ENCODE measurements at regions not wholly inside any gene's neighbourhood (a gene's known extent, or its start where the extent isn't known, plus 50 kb on each side); places are given as distances from the start of the nearest gene placed in this dataset.

DNA sequence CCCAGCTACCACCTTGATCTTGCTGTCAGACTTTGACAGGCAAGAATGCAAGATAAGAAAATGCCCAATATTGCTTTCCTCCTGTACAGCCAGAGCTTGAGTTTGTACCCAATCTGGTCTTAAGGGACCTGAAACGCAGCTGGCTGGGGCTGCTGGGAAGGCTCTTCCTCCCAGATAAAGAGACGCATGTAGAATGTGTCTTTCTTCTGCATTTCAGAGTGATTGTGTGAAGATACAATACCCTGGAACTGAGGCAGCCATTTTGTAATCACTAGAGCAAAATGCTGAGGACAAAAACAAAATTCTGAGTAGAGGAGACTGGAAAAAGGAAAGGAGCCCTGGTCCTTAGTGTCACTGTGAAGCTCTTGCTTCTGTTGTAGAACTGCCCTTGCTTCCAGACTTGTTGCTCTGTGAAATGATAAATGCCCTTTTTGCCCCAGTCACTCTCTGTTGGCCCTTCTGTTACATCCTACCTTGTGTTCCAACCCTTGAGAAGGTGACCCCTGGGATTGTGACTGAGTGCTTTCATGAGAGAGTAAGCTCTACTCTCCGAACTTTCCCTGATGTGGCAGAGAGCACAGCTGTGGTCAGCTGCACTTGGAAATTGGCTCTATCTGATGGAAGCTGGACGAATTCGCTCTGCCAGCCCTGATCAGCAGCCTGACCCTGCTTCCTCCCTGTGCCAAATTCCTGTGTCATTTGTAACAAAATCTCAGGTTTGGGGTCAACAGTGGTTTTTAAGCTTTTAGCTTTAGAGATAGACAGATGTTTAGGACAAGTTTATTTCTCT lies 137.4 kb upstream of the RBMS1 start:
- TF ChIP-seq EP300 (IDR thresholded peaks at IDR 0.05; ENCODE audit: borderline replicate concordance) = no peak
- no peak for TF ChIP-seq YY1 (IDR thresholded peaks at IDR 0.05; ENCODE audit: low read depth)
- TF ChIP-seq, protein P1, sequence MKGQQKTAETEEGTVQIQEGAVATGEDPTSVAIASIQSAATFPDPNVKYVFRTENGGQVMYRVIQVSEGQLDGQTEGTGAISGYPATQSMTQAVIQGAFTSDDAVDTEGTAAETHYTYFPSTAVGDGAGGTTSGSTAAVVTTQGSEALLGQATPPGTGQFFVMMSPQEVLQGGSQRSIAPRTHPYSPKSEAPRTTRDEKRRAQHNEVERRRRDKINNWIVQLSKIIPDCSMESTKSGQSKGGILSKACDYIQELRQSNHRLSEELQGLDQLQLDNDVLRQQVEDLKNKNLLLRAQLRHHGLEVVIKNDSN (IDR thresholded peaks at IDR 0.05) = no peak
- TF ChIP-seq TCF12 (IDR thresholded peaks at IDR 0.05; ENCODE audit: low read depth) = no peak
- no peak for TF ChIP-seq CREB1 (IDR thresholded peaks at IDR 0.05; ENCODE audit: low read depth)
- TF ChIP-seq CEBPB (IDR thresholded peaks at IDR 0.05) = no peak
- TF ChIP-seq, protein P2, sequence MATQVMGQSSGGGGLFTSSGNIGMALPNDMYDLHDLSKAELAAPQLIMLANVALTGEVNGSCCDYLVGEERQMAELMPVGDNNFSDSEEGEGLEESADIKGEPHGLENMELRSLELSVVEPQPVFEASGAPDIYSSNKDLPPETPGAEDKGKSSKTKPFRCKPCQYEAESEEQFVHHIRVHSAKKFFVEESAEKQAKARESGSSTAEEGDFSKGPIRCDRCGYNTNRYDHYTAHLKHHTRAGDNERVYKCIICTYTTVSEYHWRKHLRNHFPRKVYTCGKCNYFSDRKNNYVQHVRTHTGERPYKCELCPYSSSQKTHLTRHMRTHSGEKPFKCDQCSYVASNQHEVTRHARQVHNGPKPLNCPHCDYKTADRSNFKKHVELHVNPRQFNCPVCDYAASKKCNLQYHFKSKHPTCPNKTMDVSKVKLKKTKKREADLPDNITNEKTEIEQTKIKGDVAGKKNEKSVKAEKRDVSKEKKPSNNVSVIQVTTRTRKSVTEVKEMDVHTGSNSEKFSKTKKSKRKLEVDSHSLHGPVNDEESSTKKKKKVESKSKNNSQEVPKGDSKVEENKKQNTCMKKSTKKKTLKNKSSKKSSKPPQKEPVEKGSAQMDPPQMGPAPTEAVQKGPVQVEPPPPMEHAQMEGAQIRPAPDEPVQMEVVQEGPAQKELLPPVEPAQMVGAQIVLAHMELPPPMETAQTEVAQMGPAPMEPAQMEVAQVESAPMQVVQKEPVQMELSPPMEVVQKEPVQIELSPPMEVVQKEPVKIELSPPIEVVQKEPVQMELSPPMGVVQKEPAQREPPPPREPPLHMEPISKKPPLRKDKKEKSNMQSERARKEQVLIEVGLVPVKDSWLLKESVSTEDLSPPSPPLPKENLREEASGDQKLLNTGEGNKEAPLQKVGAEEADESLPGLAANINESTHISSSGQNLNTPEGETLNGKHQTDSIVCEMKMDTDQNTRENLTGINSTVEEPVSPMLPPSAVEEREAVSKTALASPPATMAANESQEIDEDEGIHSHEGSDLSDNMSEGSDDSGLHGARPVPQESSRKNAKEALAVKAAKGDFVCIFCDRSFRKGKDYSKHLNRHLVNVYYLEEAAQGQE (IDR thresholded peaks at IDR 0.05; ENCODE audit: low read depth) = no peak
- no peak for TF ChIP-seq RAD21 (IDR thresholded peaks at IDR 0.05; ENCODE audit: low read depth)

DNA sequence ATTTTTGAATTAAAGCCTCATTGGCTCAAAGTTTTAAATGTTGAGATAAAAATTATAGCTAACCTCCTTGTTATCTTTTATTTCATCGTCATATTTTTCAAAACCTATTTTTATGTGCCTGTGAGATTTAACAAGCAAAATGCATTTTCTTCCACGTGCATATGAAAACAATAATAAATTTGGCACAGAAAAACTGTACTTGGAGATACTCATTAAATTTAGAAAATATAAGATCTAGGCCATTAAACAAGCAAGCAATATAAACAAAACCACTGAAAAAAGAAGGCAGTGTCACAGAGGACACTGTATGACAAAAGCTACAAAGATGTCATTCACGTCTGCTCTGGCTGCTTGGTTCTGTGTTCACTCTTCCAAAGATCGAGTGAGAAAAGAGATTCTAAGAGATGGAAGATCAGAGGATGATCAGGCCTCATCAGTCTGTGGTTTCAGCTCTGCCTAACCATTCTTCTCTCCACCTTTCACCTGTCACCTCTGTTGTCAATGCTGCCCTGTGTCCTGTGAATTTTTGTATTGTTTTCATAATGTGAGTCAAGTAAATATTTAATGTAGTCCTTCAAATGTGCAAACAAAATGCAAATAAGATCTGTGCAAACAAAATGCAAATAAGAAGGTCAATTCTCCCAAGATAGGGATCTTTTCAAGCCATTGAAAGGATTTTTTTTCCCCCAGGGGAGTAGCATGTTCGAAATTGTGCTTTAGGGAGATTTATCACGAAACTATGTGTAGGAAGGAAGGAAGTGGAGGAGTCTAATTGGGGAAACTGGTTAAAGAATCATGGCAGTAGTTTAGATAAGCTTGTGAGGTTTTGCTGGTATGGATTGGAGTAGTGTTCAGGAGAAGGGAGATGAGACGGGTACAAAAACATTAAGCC lies 138.7 kb upstream of the RBMS1 start:
- TF ChIP-seq, protein P3, sequence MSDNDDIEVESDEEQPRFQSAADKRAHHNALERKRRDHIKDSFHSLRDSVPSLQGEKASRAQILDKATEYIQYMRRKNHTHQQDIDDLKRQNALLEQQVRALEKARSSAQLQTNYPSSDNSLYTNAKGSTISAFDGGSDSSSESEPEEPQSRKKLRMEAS (IDR thresholded peaks at IDR 0.05) = no peak
- TF ChIP-seq CEBPB (IDR thresholded peaks at IDR 0.05) (no peak), EGR1 (IDR thresholded peaks at IDR 0.05) (no peak), TCF12 (IDR thresholded peaks at IDR 0.05; ENCODE audit: low read depth) (no peak), YY1 (IDR thresholded peaks at IDR 0.05; ENCODE audit: low read depth) (no peak), ZBTB7A (IDR thresholded peaks at IDR 0.05; ENCODE audit: low read depth) (no peak), EP300 (IDR thresholded peaks at IDR 0.05; ENCODE audit: borderline replicate concordance) (no peak), TAF1 (IDR thresholded peaks at IDR 0.05; ENCODE audit: low read depth) (no peak), CREB1 (IDR thresholded peaks at IDR 0.05; ENCODE audit: low read depth) (no peak)
- TF ChIP-seq, protein P1 (IDR thresholded peaks at IDR 0.05) = no peak

DNA sequence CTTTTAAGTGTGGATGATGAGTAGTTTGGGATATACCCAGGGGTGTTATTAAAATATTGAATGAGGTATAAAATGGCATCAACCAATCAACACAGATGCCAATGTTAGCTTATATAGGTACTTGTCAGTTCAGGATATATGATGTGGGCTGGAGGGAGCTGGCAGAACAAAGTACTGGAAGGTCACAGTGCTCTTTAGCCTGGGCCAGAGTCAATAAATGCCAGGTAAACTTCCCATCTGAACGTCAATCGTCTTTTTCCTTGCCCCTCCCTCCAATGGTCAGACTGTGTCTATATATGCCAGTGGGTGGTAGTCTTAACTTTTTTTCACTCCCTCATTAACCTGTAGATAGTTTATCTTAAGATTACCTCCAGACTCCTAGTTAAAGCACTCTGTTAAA lies 140.8 kb upstream of the RBMS1 start:
- no peak for TF ChIP-seq ZBTB7A (IDR thresholded peaks at IDR 0.05; ENCODE audit: low read depth)
- TF ChIP-seq, protein P2 (IDR thresholded peaks at IDR 0.05; ENCODE audit: low read depth) = no peak
- TF ChIP-seq RAD21 (IDR thresholded peaks at IDR 0.05; ENCODE audit: low read depth) = no peak
- no peak for TF ChIP-seq NFIC (IDR thresholded peaks at IDR 0.05)
- TF ChIP-seq CREB1 (IDR thresholded peaks at IDR 0.05; ENCODE audit: low read depth) = no peak
- no peak for TF ChIP-seq FOXM1 (IDR thresholded peaks at IDR 0.05; ENCODE audit: borderline replicate concordance, low read depth)
- TF ChIP-seq TAF1 (IDR thresholded peaks at IDR 0.05; ENCODE audit: low read depth) = no peak
- TF ChIP-seq, protein P3 (IDR thresholded peaks at IDR 0.05) = no peak
- no peak for TF ChIP-seq EP300 (IDR thresholded peaks at IDR 0.05; ENCODE audit: borderline replicate concordance)
- no peak for TF ChIP-seq YY1 (IDR thresholded peaks at IDR 0.05; ENCODE audit: low read depth)

DNA sequence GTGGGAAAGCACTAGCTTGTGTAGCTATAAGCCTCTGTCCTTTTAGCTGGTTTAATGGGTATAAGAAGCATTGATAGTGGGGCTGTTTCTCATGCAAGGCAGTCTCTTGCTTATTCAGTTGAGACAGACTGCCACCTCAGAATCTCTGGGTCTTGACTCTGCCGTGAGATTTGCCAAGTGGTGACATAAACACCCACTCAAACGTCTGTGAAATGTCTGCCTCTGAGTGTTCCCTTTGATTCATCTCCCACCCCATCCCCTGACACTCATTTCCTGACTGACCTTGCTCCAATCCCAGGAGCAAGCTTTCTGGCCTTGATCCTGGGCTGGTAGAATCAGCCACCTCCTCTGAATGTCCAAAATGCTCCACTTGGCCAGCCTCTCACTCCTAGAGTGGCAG lies 141.9 kb upstream of the RBMS1 start:
- TF ChIP-seq YY1 (IDR thresholded peaks at IDR 0.05; ENCODE audit: low read depth) = no peak
- TF ChIP-seq CEBPB (IDR thresholded peaks at IDR 0.05) = no peak
- no peak for TF ChIP-seq CREB1 (IDR thresholded peaks at IDR 0.05; ENCODE audit: low read depth)
- TF ChIP-seq FOXM1 (IDR thresholded peaks at IDR 0.05; ENCODE audit: borderline replicate concordance, low read depth) = no peak
- no peak for TF ChIP-seq EGR1 (IDR thresholded peaks at IDR 0.05)
- TF ChIP-seq, protein P3 (IDR thresholded peaks at IDR 0.05) = no peak
- no peak for TF ChIP-seq EP300 (IDR thresholded peaks at IDR 0.05; ENCODE audit: borderline replicate concordance)
- no peak for TF ChIP-seq TEAD4 (IDR thresholded peaks at IDR 0.05)
- TF ChIP-seq TAF1 (IDR thresholded peaks at IDR 0.05; ENCODE audit: low read depth) = no peak
- no peak for TF ChIP-seq ZBTB7A (IDR thresholded peaks at IDR 0.05; ENCODE audit: low read depth)

DNA sequence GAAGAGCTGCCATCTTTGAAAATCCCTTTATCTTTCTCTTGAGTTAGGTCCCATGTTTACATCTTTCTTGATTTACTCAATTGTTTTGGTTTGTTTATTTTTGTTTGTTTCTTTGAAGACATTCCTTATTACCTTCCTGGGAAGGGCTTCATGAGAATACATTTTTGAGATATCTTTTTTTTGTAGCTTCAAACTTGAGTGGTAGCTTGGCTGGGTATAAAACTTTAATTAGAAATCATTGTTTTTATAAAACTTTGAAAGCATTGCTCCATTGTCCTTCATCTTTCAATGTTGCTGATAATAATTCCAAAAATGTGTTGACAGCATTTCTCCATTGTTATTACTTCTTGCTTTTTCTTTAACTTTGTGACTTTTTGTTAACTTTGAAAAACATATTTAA lies 145.9 kb upstream of the RBMS1 start:
- TF ChIP-seq, protein P2 (IDR thresholded peaks at IDR 0.05; ENCODE audit: low read depth) = no peak
- TF ChIP-seq CREB1 (IDR thresholded peaks at IDR 0.05; ENCODE audit: low read depth) = no peak
- TF ChIP-seq, protein P1 (IDR thresholded peaks at IDR 0.05) = no peak
- TF ChIP-seq RAD21 (IDR thresholded peaks at IDR 0.05; ENCODE audit: low read depth) = no peak
- no peak for TF ChIP-seq FOXM1 (IDR thresholded peaks at IDR 0.05; ENCODE audit: borderline replicate concordance, low read depth)
- no peak for TF ChIP-seq TAF1 (IDR thresholded peaks at IDR 0.05; ENCODE audit: low read depth)
- TF ChIP-seq, protein P3 (IDR thresholded peaks at IDR 0.05) = no peak

All from Ishikawa (cell line).